OCI-LY3 (cell line): ENCODE measurements at regions not wholly inside any gene's neighbourhood (a gene's known extent, or its start where the extent isn't known, plus 50 kb on each side); places are given as distances from the start of the nearest gene placed in this dataset.

Source experiments
- H2AFZ ChIP-seq: fragments of 200-600, 300-600 bp; shearing (Covaris generic); 2 replicates; pipeline ENCODE4 v1.6.0; 2014; ENCODE audit warnings: antibody characterized with exemption, low read depth, low read length
- H3K27ac ChIP-seq: fragments of 200-600, 300-600 bp; sonication (generic); 2 replicates; pipeline ENCODE4 v1.5.1; 2014; ENCODE audit warnings: mild to moderate bottlenecking, low read length, moderate library complexity, mixed read lengths
- H3K27me3 ChIP-seq: fragments of 200-600, 300-600 bp; sonication (generic); 2 replicates; pipeline ENCODE4 v1.6.1; 2014; ENCODE audit warnings: low read depth, low read length, mixed read lengths
- H3K36me3 ChIP-seq: fragments of 200-600, 300-600 bp; sonication (generic); replicated peaks from 2 replicates; pipeline ENCODE3; 2014; ENCODE audit warnings: low read depth, low read length, mixed read lengths
- H3K4me1 ChIP-seq: fragments of 300-600, 200-600 bp; sonication (generic); 2 replicates; pipeline ENCODE4 v1.6.1; 2014; ENCODE audit warnings: low read length, mixed read lengths
- H3K4me2 ChIP-seq: fragments of 200-600, 300-600 bp; sonication (generic); 2 replicates; pipeline ENCODE4 v1.6.1; 2014; ENCODE audit warnings: low read length, mixed read lengths
- H3K4me3 ChIP-seq: fragments of 300-600, 200-600 bp; sonication (generic); 2 replicates; pipeline ENCODE4 v1.5.1; 2014; ENCODE audit warnings: antibody characterized with exemption, mild to moderate bottlenecking, low read length, moderate library complexity
- H3K79me2 ChIP-seq: fragments of 300-600, 200-600 bp; shearing (Covaris generic); 2 replicates; pipeline ENCODE4 v1.6.1; 2014; ENCODE audit warnings: mild to moderate bottlenecking, low read length, mixed read lengths
- H3K9ac ChIP-seq: fragments of 300-600, 200-600 bp; shearing (Covaris generic); 2 replicates; pipeline ENCODE4 v1.6.0; 2014; ENCODE audit warnings: mild to moderate bottlenecking, low read length, moderate library complexity
- H3K9me3 ChIP-seq: fragments of 200-600, 300-600 bp; shearing (Covaris generic); 2 replicates; pipeline ENCODE4 v1.6.1; 2014; ENCODE audit warnings: low read length, mixed read lengths; ENCODE audit not compliant: insufficient read depth
- H4K20me1 ChIP-seq: fragments of 200-600, 300-600 bp; sonication (generic); 2 replicates; pipeline ENCODE4 v1.6.1; 2016; ENCODE audit warnings: low read length, mixed read lengths; ENCODE audit not compliant: insufficient read depth
- CTCF ChIP-seq: fragments of 200-600, 300-600 bp; sonication (generic); IDR thresholded peaks from 2 replicates; pipeline ENCODE4 v1.5.1; 2014; ENCODE audit warnings: antibody characterized with exemption, low read length, low read depth
- EZH2phosphoT487 ChIP-seq: fragments of 200-600 bp; shearing (Covaris generic); IDR thresholded peaks from 2 replicates; pipeline ENCODE4 v1.6.1; 2018; ENCODE audit warnings: antibody characterized with exemption, mixed run types, low read depth

GRCh38 chr2:7969756-7970515 is 711.9 kb upstream of the ID2 start:
- Histone ChIP-seq H3K4me1 (no peaks in the 10 kb centered on the region), H3K9me3 (no peaks in the 10 kb centered on the region), H3K4me2 (no peak overlapping the region), H3K79me2 (no peaks in the 10 kb centered on the region), H3K27ac (no peak overlapping the region), H3K4me3 (no peak overlapping the region), H2AFZ (no peak overlapping the region), H3K9ac (no peak overlapping the region), H3K27me3 (no peaks in the 10 kb centered on the region), H4K20me1 (no peaks in the 10 kb centered on the region), H3K36me3 (no peaks in the 10 kb centered on the region)
- TF ChIP-seq CTCF (no peak), EZH2phosphoT487 (no peak)

GRCh38 chr2:7971248-7971647 is 710.6 kb upstream of the ID2 start:
- H2AFZ ChIP-seq: no peak overlapping the region
- H3K79me2 ChIP-seq: no peaks in the 10 kb centered on the region
- H3K27ac ChIP-seq: no peak overlapping the region
- H3K4me2 ChIP-seq: no peak overlapping the region
- no peaks in the 10 kb centered on the region for H3K36me3 ChIP-seq
- no peak overlapping the region for H3K9ac ChIP-seq
- TF ChIP-seq EZH2phosphoT487 (no peak), CTCF (no peak)
- no peaks in the 10 kb centered on the region for H3K4me1 ChIP-seq
- no peaks in the 10 kb centered on the region for H3K9me3 ChIP-seq
- H4K20me1 ChIP-seq: no peaks in the 10 kb centered on the region
- H3K4me3 ChIP-seq: no peak overlapping the region
- no peaks in the 10 kb centered on the region for H3K27me3 ChIP-seq

GRCh38 chr2:7971841-7972240 is 710.0 kb upstream of the ID2 start:
- no peak overlapping the region for H3K9ac ChIP-seq
- no peaks in the 10 kb centered on the region for H3K79me2 ChIP-seq
- TF ChIP-seq EZH2phosphoT487 (no peak), CTCF (no peak)
- H3K27me3 ChIP-seq: no peaks in the 10 kb centered on the region
- no peak overlapping the region for H3K4me2 ChIP-seq
- H3K4me1 ChIP-seq: no peaks in the 10 kb centered on the region
- no peak overlapping the region for H2AFZ ChIP-seq
- H3K27ac ChIP-seq: no peak overlapping the region
- H3K36me3 ChIP-seq: no peaks in the 10 kb centered on the region
- no peaks in the 10 kb centered on the region for H3K9me3 ChIP-seq
- no peaks in the 10 kb centered on the region for H4K20me1 ChIP-seq
- H3K4me3 ChIP-seq: no peak overlapping the region

GRCh38 chr2:7972670-7973069 is 709.2 kb upstream of the ID2 start:
- no peaks in the 10 kb centered on the region for H3K9me3 ChIP-seq
- no peak overlapping the region for H3K4me3 ChIP-seq
- H4K20me1 ChIP-seq: no peaks in the 10 kb centered on the region
- no peak overlapping the region for H3K4me2 ChIP-seq
- no peaks in the 10 kb centered on the region for H3K36me3 ChIP-seq
- no peaks in the 10 kb centered on the region for H3K27me3 ChIP-seq
- H3K79me2 ChIP-seq: no peaks in the 10 kb centered on the region
- TF ChIP-seq EZH2phosphoT487 (no peak), CTCF (no peak)
- H3K4me1 ChIP-seq: no peaks in the 10 kb centered on the region
- no peak overlapping the region for H3K27ac ChIP-seq
- H3K9ac ChIP-seq: no peak overlapping the region
- no peak overlapping the region for H2AFZ ChIP-seq
